Thyroid gland (tissue), 4 donors: ENCODE measurements at regions not wholly inside any gene's neighbourhood (a gene's known extent, or its start where the extent isn't known, plus 50 kb on each side); places are given as distances from the start of the nearest gene placed in this dataset.
"Not testable (repeated sequence)": the region's sequence is repeated elsewhere in the genome, so short reads cannot be mapped to it uniquely, and the experiment has no call there.

Experiments
- POLR2A ChIP-seq, 2 donors: fragments of 450-650 bp; IDR thresholded peaks; one replicate each; pipeline ENCODE4 v1.6.1; 2017; ENCODE audit warnings: antibody characterized with exemption in 2 of 2, mild to moderate bottlenecking in 2 of 2, moderate library complexity in 1 of 2
- TF ChIP-seq, protein P1 (sequence below), 6 experiments: fragments of 200-600 bp in 3 of 6; fragments of 450-650 bp in 3 of 6; sonication (generic) in 3 of 6; IDR thresholded peaks; one replicate each; pipeline ENCODE4 v1.5.1; 2016 to 2019; ENCODE audit warnings: antibody characterized with exemption in 6 of 6, mild to moderate bottlenecking in 2 of 6, inconsistent platforms in 1 of 6, moderate library complexity in 1 of 6

DNA sequence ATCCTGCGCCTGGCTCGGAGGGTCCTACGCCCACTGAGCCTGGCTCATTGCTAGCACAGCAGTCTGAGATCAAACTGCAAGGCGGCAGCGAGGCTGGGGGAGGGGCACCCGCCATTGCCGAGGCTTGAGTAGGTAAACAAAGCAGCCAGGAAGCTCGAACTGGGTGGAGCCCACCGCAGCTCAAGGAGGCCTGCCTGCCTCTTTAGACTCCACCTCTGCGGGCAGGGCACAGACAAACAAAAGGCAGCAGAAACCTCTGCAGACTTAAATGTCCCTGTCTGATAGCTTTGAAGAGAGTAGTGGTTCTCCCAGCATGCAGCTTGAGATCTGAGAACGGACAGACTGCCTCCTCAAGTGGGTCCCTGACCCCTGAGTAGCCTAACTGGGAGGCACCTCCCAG is 71.9 kb upstream of the NMU start:
- TF ChIP-seq, protein P1, sequence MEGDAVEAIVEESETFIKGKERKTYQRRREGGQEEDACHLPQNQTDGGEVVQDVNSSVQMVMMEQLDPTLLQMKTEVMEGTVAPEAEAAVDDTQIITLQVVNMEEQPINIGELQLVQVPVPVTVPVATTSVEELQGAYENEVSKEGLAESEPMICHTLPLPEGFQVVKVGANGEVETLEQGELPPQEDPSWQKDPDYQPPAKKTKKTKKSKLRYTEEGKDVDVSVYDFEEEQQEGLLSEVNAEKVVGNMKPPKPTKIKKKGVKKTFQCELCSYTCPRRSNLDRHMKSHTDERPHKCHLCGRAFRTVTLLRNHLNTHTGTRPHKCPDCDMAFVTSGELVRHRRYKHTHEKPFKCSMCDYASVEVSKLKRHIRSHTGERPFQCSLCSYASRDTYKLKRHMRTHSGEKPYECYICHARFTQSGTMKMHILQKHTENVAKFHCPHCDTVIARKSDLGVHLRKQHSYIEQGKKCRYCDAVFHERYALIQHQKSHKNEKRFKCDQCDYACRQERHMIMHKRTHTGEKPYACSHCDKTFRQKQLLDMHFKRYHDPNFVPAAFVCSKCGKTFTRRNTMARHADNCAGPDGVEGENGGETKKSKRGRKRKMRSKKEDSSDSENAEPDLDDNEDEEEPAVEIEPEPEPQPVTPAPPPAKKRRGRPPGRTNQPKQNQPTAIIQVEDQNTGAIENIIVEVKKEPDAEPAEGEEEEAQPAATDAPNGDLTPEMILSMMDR (IDR thresholded peaks at IDR 0.05) = not testable (repeated sequence)
- not testable (repeated sequence) for TF ChIP-seq POLR2A (IDR thresholded peaks at IDR 0.05)
